ENCODE measurements at regions not wholly inside any gene's neighbourhood (a gene's known extent, or its start where the extent isn't known, plus 50 kb on each side); places are given as distances from the start of the nearest gene placed in this dataset.

- Histone ChIP-seq H3K4me2 (replicated peaks; ENCODE audit: low read depth, low read length, poor library complexity, severe bottlenecking) (no peak overlapping the region), H3K79me2 (ENCODE audit: control insufficient read depth, insufficient read depth, low read length) (no peaks in the 10 kb centered on the region), H3K9me3 (ENCODE audit: control extremely low read depth in 1 of 3, control insufficient read depth in 2 of 3, insufficient read depth in 1 of 3, low read length in 2 of 3) (peaks cover 0 to under 1% (median 0%) of the 10 kb centered on the region in 3 donors), H3K4me1 (ENCODE audit: control insufficient read depth in 2 of 2, insufficient read depth in 2 of 2, low read length in 2 of 2) (no peaks in the 10 kb centered on the region), H3K9ac (ENCODE audit: low read length) (no peak overlapping the region), H2AFZ (ENCODE audit: insufficient read depth, low read depth, low read length, poor library complexity, severe bottlenecking) (no peak overlapping the region), H4K20me1 (ENCODE audit: control insufficient read depth, insufficient read depth, low read length, poor library complexity, severe bottlenecking) (no peaks in the 10 kb centered on the region), H3K4me3 (ENCODE audit: control extremely low read depth in 1 of 5, extremely low read depth in 1 of 5, insufficient read depth in 1 of 5, low read depth in 2 of 5, low read length in 4 of 5) (no peak overlapping the region), H3K36me3 (replicated peaks in 1 of 2; ENCODE audit: control extremely low read depth in 1 of 2, control insufficient read depth in 1 of 2, extremely low read depth in 1 of 2, insufficient read depth in 2 of 2, low read length in 1 of 2) (no peaks in the 10 kb centered on the region), H3K27ac (ENCODE audit: low read length in 2 of 2) (no peak overlapping the region), H3K27me3 (replicated peaks in 1 of 4; ENCODE audit: control extremely low read depth in 1 of 4, control insufficient read depth in 3 of 4, insufficient read depth in 4 of 4, low read length in 3 of 4) (no peaks in the 10 kb centered on the region)
- Mint-ChIP-seq H3K4me1 (no peaks in the 10 kb centered on the region), H3K4me3 (no peak overlapping the region), H3K27me3 (no peaks in the 10 kb centered on the region), H3K9me3 (ENCODE audit: insufficient read depth) (peaks cover 2% of the 10 kb centered on the region), H3K27ac (no peak overlapping the region)
- DNase-seq (no peak), ATAC-seq (ENCODE audit: low read depth) (no peak)
- CTCF ChIA-PET = interaction anchor here (1.2 kb wide), 1 partner anchor 10 kb away, joined by 3 read pairs; no protein-coding TSS in a partner anchor
- intact Hi-C loops (cut with micrococcal nuclease) = no loop called here
- TF ChIP-seq CTCF (IDR thresholded peaks at IDR 0.05) (no peak), EZH2 (IDR thresholded peaks at IDR 0.05; ENCODE audit: borderline replicate concordance, insufficient read depth, low read depth, low read length, poor library complexity, severe bottlenecking) (no peak)
- POLR2A ChIA-PET = no interaction called here
These were observed 378.3 kb downstream of the ETS1 start for GRCh38 chr11:128209138-128209435.

GRCh38 chr11:128208329-128209137 is 378.8 kb downstream of the ETS1 start:
- H3K4me3 Mint-ChIP-seq = no peak overlapping the region
- ChIA-PET CTCF (interaction anchor here (1.2 kb wide), 1 partner anchor 11 kb away, joined by 3 read pairs; no protein-coding TSS in a partner anchor), POLR2A (no interaction called here)
- H3K79me2 ChIP-seq (ENCODE audit: control insufficient read depth, insufficient read depth, low read length) = no peaks in the 10 kb centered on the region
- no peak overlapping the region for H3K27ac Mint-ChIP-seq
- no peak overlapping the region for H2AFZ ChIP-seq (ENCODE audit: insufficient read depth, low read depth, low read length, poor library complexity, severe bottlenecking)
- H3K4me2 ChIP-seq (replicated peaks; ENCODE audit: low read depth, low read length, poor library complexity, severe bottlenecking) = no peak overlapping the region
- TF ChIP-seq CTCF (IDR thresholded peaks at IDR 0.05) (no peak), EZH2 (IDR thresholded peaks at IDR 0.05; ENCODE audit: borderline replicate concordance, insufficient read depth, low read depth, low read length, poor library complexity, severe bottlenecking) (no peak)
- ATAC-seq (ENCODE audit: low read depth) = no peak
- H3K4me1 Mint-ChIP-seq = no peaks in the 10 kb centered on the region
- no peaks in the 10 kb centered on the region for H4K20me1 ChIP-seq (ENCODE audit: control insufficient read depth, insufficient read depth, low read length, poor library complexity, severe bottlenecking)
- no peaks in the 10 kb centered on the region for H3K27me3 ChIP-seq (replicated peaks in 1 of 4; ENCODE audit: control extremely low read depth in 1 of 4, control insufficient read depth in 3 of 4, insufficient read depth in 4 of 4, low read length in 3 of 4)
- no peak overlapping the region for H3K27ac ChIP-seq (ENCODE audit: low read length in 2 of 2)
- no peaks in the 10 kb centered on the region for H3K27me3 Mint-ChIP-seq
- intact Hi-C loops (cut with micrococcal nuclease) = no loop called here
- H3K36me3 ChIP-seq (replicated peaks in 1 of 2; ENCODE audit: control extremely low read depth in 1 of 2, control insufficient read depth in 1 of 2, extremely low read depth in 1 of 2, insufficient read depth in 2 of 2, low read length in 1 of 2) = no peaks in the 10 kb centered on the region
- H3K9ac ChIP-seq (ENCODE audit: low read length) = no peak overlapping the region
- DNase-seq = no peak
- no peaks in the 10 kb centered on the region for H3K4me1 ChIP-seq (ENCODE audit: control insufficient read depth in 2 of 2, insufficient read depth in 2 of 2, low read length in 2 of 2)
- WGBS (ENCODE audit: insufficient coverage) = no CpG with 5 or more reads among the region's 6 CpGs
- no peak overlapping the region for H3K4me3 ChIP-seq (ENCODE audit: control extremely low read depth in 1 of 5, extremely low read depth in 1 of 5, insufficient read depth in 1 of 5, low read depth in 2 of 5, low read length in 4 of 5)
- no peaks in the 10 kb centered on the region for H3K9me3 ChIP-seq (ENCODE audit: control extremely low read depth in 1 of 3, control insufficient read depth in 2 of 3, insufficient read depth in 1 of 3, low read length in 2 of 3)
- H3K9me3 Mint-ChIP-seq (ENCODE audit: insufficient read depth) = peaks cover 2% of the 10 kb centered on the region

Data from B cell (primary cell).